GM12892 (cell line): ENCODE measurements at regions not wholly inside any gene's neighbourhood (a gene's known extent, or its start where the extent isn't known, plus 50 kb on each side); places are given as distances from the start of the nearest gene placed in this dataset.

Experiments used
- DNase-seq: peaks from one replicate; pipeline ENCODE4 v3.0.0; 2011; ENCODE audit not compliant: insufficient read length
- FAIRE-seq: peaks from 2 replicates; lab custom pipeline; 2011; peaks lifted over from hg19 to GRCh38; lab: Jason Lieb, UNC
- POLR2A ChIP-seq: IDR thresholded peaks from 2 replicates; pipeline ENCODE4 v1.6.1; 2011; ENCODE audit warnings: low read depth, low read length, control low read depth
- POLR2AphosphoS5 ChIP-seq: IDR thresholded peaks from 2 replicates; pipeline ENCODE4 v1.6.1; 2011; ENCODE audit warnings: low read depth, low read length, control low read depth
- TAF1 ChIP-seq: IDR thresholded peaks from 2 replicates; pipeline ENCODE4 v1.6.1; 2011; ENCODE audit warnings: low read depth, mild to moderate bottlenecking, control low read depth, low read length, borderline replicate concordance

GRCh38 chr5:105283134-105283533 lies 1720.5 kb upstream of the NUDT12 start:
- no peak for DNase-seq
- no peak for FAIRE-seq
- TF ChIP-seq POLR2AphosphoS5 (no peak), POLR2A (no peak), TAF1 (no peak)

- no peak for FAIRE-seq
- no peak for DNase-seq
- TF ChIP-seq POLR2AphosphoS5, result no peak
Observed at GRCh38 chr5:105274079-105274478, 1711.5 kb upstream of the NUDT12 start.

GRCh38 chr5:105263515-105263914 lies 1700.9 kb upstream of the NUDT12 start:
- no peak for TF ChIP-seq TAF1
- no peak for TF ChIP-seq POLR2AphosphoS5
- TF ChIP-seq POLR2A, result no peak
- FAIRE-seq, result no peak
- no peak for DNase-seq

- DNase-seq, result no peak
Observed at GRCh38 chr5:105259581-105260217, 1697.1 kb upstream of the NUDT12 start.

GRCh38 chr5:105238561-105238960 lies 1676.0 kb upstream of the NUDT12 start:
- DNase-seq (no peak), FAIRE-seq (no peak)
- TF ChIP-seq POLR2AphosphoS5 (no peak), TAF1 (no peak), POLR2A (no peak)

More at GRCh38 chr5:105259581-105260217, 1697.1 kb upstream of the NUDT12 start:
- no peak for TF ChIP-seq POLR2AphosphoS5
- TF ChIP-seq TAF1, result no peak
- no peak for TF ChIP-seq POLR2A
- FAIRE-seq, result no peak

GRCh38 chr5:105230516-105231157 lies 1668.0 kb upstream of the NUDT12 start:
- no peak for DNase-seq
- FAIRE-seq, result no peak
- TF ChIP-seq POLR2A (no peak), POLR2AphosphoS5 (no peak), TAF1 (no peak)

- no peak for FAIRE-seq
- no peak for DNase-seq
- TF ChIP-seq TAF1 (no peak), POLR2A (no peak), POLR2AphosphoS5 (no peak)
Observed at GRCh38 chr5:105218018-105218417, 1655.4 kb upstream of the NUDT12 start.

GRCh38 chr5:105213078-105213477 lies 1650.5 kb upstream of the NUDT12 start:
- no peak for DNase-seq
- no peak for TF ChIP-seq POLR2AphosphoS5
- no peak for TF ChIP-seq POLR2A
- no peak for TF ChIP-seq TAF1

GRCh38 chr5:105207066-105207465 lies 1644.5 kb upstream of the NUDT12 start:
- no peak for TF ChIP-seq TAF1
- no peak for FAIRE-seq
- no peak for DNase-seq

More at GRCh38 chr5:105213078-105213477, 1650.5 kb upstream of the NUDT12 start:
- no peak for FAIRE-seq

GRCh38 chr5:105197531-105197930 lies 1634.9 kb upstream of the NUDT12 start:
- TF ChIP-seq POLR2AphosphoS5 (no peak), POLR2A (no peak), TAF1 (no peak)
- FAIRE-seq, result no peak

GRCh38 chr5:105195765-105196164 lies 1633.2 kb upstream of the NUDT12 start:
- FAIRE-seq, result no peak
- TF ChIP-seq POLR2AphosphoS5 (no peak), TAF1 (no peak), POLR2A (no peak)
- DNase-seq, result no peak

More at GRCh38 chr5:105197531-105197930, 1634.9 kb upstream of the NUDT12 start:
- DNase-seq, result no peak

GRCh38 chr5:105172918-105173317 lies 1610.3 kb upstream of the NUDT12 start:
- TF ChIP-seq POLR2AphosphoS5 (no peak), TAF1 (no peak), POLR2A (no peak)
- FAIRE-seq (no peak), DNase-seq (no peak)
